Upper lobe of left lung (tissue), 6 donors: ENCODE measurements at regions not wholly inside any gene's neighbourhood (a gene's known extent, or its start where the extent isn't known, plus 50 kb on each side); places are given as distances from the start of the nearest gene placed in this dataset.

Source experiments
- ATAC-seq, 2 donors: fragments of 200-7000 bp; cut with Tn5 transposase; one replicate each; pipeline ENCODE4 v1.9.1; 2022; ENCODE audit warnings: mild to moderate bottlenecking in 2 of 2, moderate library complexity in 2 of 2; ENCODE audit not compliant: low FRiP score in 2 of 2
- DNase-seq, 2 donors: peaks; one replicate each; pipeline ENCODE4 v3.0.0-alpha.2; 2019 to 2020
- H3K27ac ChIP-seq, 4 donors: fragments of 200-600 bp; sonication (generic); one replicate each; pipeline ENCODE4 v1.5.1; 2016 to 2019
- H3K27me3 ChIP-seq, 4 donors: fragments of 200-600 bp; sonication (generic); one replicate each; pipeline ENCODE4 v1.5.1; 2017 to 2019
- H3K36me3 ChIP-seq, 4 donors: fragments of 200-600 bp; sonication (generic); one replicate each; pipeline ENCODE4 v1.5.1; 2016 to 2019
- H3K4me1 ChIP-seq, 4 donors: fragments of 200-600 bp; sonication (generic); one replicate each; pipeline ENCODE4 v1.5.1; 2018 to 2019
- H3K4me3 ChIP-seq, 4 donors: fragments of 200-600 bp; sonication (generic); one replicate each; pipeline ENCODE4 v1.5.1; 2017 to 2019; ENCODE audit warnings: mild to moderate bottlenecking in 2 of 4, moderate library complexity in 1 of 4
- H3K9me3 ChIP-seq, 4 donors: fragments of 200-600 bp; sonication (generic); one replicate each; pipeline ENCODE4 v1.5.1; 2018 to 2019
- EP300 ChIP-seq, 4 donors: sonication (generic); formaldehyde crosslinking; IDR thresholded peaks; one replicate each; pipeline ENCODE4 v1.5.1; 2017; ENCODE audit warnings: antibody characterized with exemption in 4 of 4, control low read depth in 2 of 4
- POLR2A ChIP-seq, 4 donors: fragments of 450-650 bp; IDR thresholded peaks; one replicate each; pipeline ENCODE4 v1.5.1; 2016 to 2017; ENCODE audit warnings: antibody characterized with exemption in 4 of 4, mild to moderate bottlenecking in 2 of 4
- POLR2AphosphoS5 ChIP-seq, 2 donors: sonication (generic); formaldehyde crosslinking; IDR thresholded peaks; one replicate each; pipeline ENCODE4 v1.5.1; 2017; ENCODE audit warnings: antibody characterized with exemption in 2 of 2
- WGBS, 2 donors: methylation state at CpG; one replicate each; pipeline ENCODE4 v1.1.5; 2017 to 2018; 5-methylcytosine and 5-hydroxymethylcytosine counted together
- TF ChIP-seq, protein P1 (sequence below), 6 experiments: fragments of 450-650 bp in 4 of 6; fragments of 200-600 bp in 2 of 6; sonication (generic) in 2 of 6; IDR thresholded peaks; one replicate each; pipeline ENCODE4 v1.5.1; 2016 to 2019; ENCODE audit warnings: antibody characterized with exemption in 6 of 6
- donor health status: DM: no; HTN: no; CAD: no; lungs with moderate emphysema.
- donor health status: DM: no; HTN: yes; CAD: no; lungs with severe emphysema.

GRCh38 chr18:27787547-27787946 lies 389.4 kb downstream of the CDH2 start:
- 50 to 54% methylated on average over 1 of the region's 1 CpG for WGBS, 2 donors
- ATAC-seq, result no peak
- no peak for TF ChIP-seq EP300 (IDR thresholded peaks at IDR 0.05)
- no peak for TF ChIP-seq POLR2AphosphoS5 (IDR thresholded peaks at IDR 0.05)
- peaks cover 0 to 3% (median 0%) of the 10 kb centered on the region in 4 donors for H3K4me1 ChIP-seq
- H3K4me3 ChIP-seq, result no peak overlapping the region
- H3K27me3 ChIP-seq, result no peaks in the 10 kb centered on the region
- no peaks in the 10 kb centered on the region for H3K36me3 ChIP-seq
- DNase-seq, result no peak
- H3K9me3 ChIP-seq, result no peaks in the 10 kb centered on the region
- no peak overlapping the region for H3K27ac ChIP-seq

GRCh38 chr18:27785815-27786471 lies 391.0 kb downstream of the CDH2 start:
- ATAC-seq, result peak; percentile 11 to 26
- Histone ChIP-seq H3K4me1 (peaks cover 0 to 3% (median 0%) of the 10 kb centered on the region in 4 donors), H3K9me3 (no peaks in the 10 kb centered on the region), H3K27me3 (no peaks in the 10 kb centered on the region), H3K27ac (no peak overlapping the region), H3K36me3 (no peaks in the 10 kb centered on the region), H3K4me3 (peak overlapping the region in 3 of 4 donors; percentile 4 to 33 (median 26))
- WGBS, 2 donors, result 57 to 69% methylated on average over 16 of the region's 16 CpGs
- TF ChIP-seq, protein P1, sequence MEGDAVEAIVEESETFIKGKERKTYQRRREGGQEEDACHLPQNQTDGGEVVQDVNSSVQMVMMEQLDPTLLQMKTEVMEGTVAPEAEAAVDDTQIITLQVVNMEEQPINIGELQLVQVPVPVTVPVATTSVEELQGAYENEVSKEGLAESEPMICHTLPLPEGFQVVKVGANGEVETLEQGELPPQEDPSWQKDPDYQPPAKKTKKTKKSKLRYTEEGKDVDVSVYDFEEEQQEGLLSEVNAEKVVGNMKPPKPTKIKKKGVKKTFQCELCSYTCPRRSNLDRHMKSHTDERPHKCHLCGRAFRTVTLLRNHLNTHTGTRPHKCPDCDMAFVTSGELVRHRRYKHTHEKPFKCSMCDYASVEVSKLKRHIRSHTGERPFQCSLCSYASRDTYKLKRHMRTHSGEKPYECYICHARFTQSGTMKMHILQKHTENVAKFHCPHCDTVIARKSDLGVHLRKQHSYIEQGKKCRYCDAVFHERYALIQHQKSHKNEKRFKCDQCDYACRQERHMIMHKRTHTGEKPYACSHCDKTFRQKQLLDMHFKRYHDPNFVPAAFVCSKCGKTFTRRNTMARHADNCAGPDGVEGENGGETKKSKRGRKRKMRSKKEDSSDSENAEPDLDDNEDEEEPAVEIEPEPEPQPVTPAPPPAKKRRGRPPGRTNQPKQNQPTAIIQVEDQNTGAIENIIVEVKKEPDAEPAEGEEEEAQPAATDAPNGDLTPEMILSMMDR (IDR thresholded peaks at IDR 0.05), result no peak
- TF ChIP-seq POLR2AphosphoS5 (IDR thresholded peaks at IDR 0.05) (no peak), EP300 (IDR thresholded peaks at IDR 0.05) (no peak)
- DNase-seq, result peak in 1 of 2 donors; percentile 21

- no peaks in the 10 kb centered on the region for H3K4me1 ChIP-seq
- no peak for TF ChIP-seq POLR2AphosphoS5 (IDR thresholded peaks at IDR 0.05)
- TF ChIP-seq EP300 (IDR thresholded peaks at IDR 0.05), result no peak
- no peak for TF ChIP-seq POLR2A (IDR thresholded peaks at IDR 0.05)
- TF ChIP-seq, protein P1 (IDR thresholded peaks at IDR 0.05), result no peak
- WGBS, 2 donors, result 93 to 94% methylated on average over 4 of the region's 4 CpGs
- H3K9me3 ChIP-seq, result no peaks in the 10 kb centered on the region
- DNase-seq (no peak), ATAC-seq (no peak)
- H3K36me3 ChIP-seq, result no peaks in the 10 kb centered on the region
- no peaks in the 10 kb centered on the region for H3K27me3 ChIP-seq
- no peak overlapping the region for H3K27ac ChIP-seq
- H3K4me3 ChIP-seq, result no peak overlapping the region
Measured at GRCh38 chr18:27780061-27780745, 396.7 kb downstream of the CDH2 start.

GRCh38 chr18:27778925-27779324 lies 398.0 kb downstream of the CDH2 start:
- H3K4me1 ChIP-seq, result no peaks in the 10 kb centered on the region
- ATAC-seq (no peak), DNase-seq (no peak)
- no peaks in the 10 kb centered on the region for H3K27me3 ChIP-seq
- WGBS, 2 donors, result 16 to 18% methylated on average over 1 of the region's 1 CpG
- H3K9me3 ChIP-seq, result no peaks in the 10 kb centered on the region
- no peak overlapping the region for H3K27ac ChIP-seq
- no peak for TF ChIP-seq EP300 (IDR thresholded peaks at IDR 0.05)
- TF ChIP-seq POLR2AphosphoS5 (IDR thresholded peaks at IDR 0.05), result no peak
- TF ChIP-seq, protein P1 (IDR thresholded peaks at IDR 0.05), result no peak
- no peak for TF ChIP-seq POLR2A (IDR thresholded peaks at IDR 0.05)
- H3K36me3 ChIP-seq, result no peaks in the 10 kb centered on the region
- no peak overlapping the region for H3K4me3 ChIP-seq

DNA sequence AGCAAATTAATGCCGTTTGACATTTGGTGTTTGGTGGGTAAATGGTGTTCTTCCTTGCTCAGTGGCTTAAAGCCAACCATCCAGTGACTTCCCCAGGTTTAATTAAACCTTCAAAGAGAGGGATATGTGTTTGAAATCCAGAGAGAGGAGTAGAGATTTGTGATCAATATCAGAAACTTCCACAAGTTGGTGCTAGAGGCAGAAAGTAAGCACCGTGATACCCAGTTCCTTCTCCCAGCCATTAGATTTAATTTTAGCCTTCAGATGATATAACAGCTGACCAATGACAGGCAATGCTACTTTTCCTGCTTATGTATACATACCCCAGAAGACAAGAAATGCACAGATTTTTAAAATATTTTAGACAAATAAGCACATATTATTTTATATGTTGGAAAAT lies 398.5 kb downstream of the CDH2 start:
- WGBS, 2 donors, result 1 to 9% methylated on average over 2 of the region's 2 CpGs
- no peaks in the 10 kb centered on the region for H3K4me1 ChIP-seq
- no peak overlapping the region for H3K27ac ChIP-seq
- H3K36me3 ChIP-seq, result no peaks in the 10 kb centered on the region
- no peak for ATAC-seq
- no peak overlapping the region for H3K4me3 ChIP-seq
- H3K27me3 ChIP-seq, result no peaks in the 10 kb centered on the region
- no peak for DNase-seq
- TF ChIP-seq POLR2AphosphoS5 (IDR thresholded peaks at IDR 0.05), result no peak
- no peak for TF ChIP-seq POLR2A (IDR thresholded peaks at IDR 0.05)
- TF ChIP-seq EP300 (IDR thresholded peaks at IDR 0.05), result no peak
- TF ChIP-seq, protein P1 (IDR thresholded peaks at IDR 0.05), result no peak
- H3K9me3 ChIP-seq, result no peaks in the 10 kb centered on the region
